Osteoblast (primary cell): ENCODE measurements at regions not wholly inside any gene's neighbourhood (a gene's known extent, or its start where the extent isn't known, plus 50 kb on each side); places are given as distances from the start of the nearest gene placed in this dataset.

Source experiments
- DNase-seq: peaks from one replicate; pipeline ENCODE4 v3.0.0; 2011; ENCODE audit warnings: low spot score, mixed read lengths; ENCODE audit not compliant: insufficient read length; ENCODE audit errors: missing footprints
- H2AFZ ChIP-seq: 2 replicates; pipeline ENCODE4 v1.6.0; 2011; ENCODE audit warnings: mild to moderate bottlenecking, low read length
- H3K27ac ChIP-seq: 2 replicates; pipeline ENCODE4 v1.5.1; 2011; ENCODE audit warnings: mild to moderate bottlenecking, low read depth, low read length, moderate library complexity
- H3K27me3 ChIP-seq: 2 replicates; pipeline ENCODE4 v1.6.0; 2012; ENCODE audit warnings: mild to moderate bottlenecking, control low read depth, inconsistent platforms, low read length, moderate library complexity; ENCODE audit not compliant: insufficient read depth
- H3K36me3 ChIP-seq: 2 replicates; pipeline ENCODE4 v1.5.1; 2011; ENCODE audit warnings: mild to moderate bottlenecking, low read length, control low read depth, moderate library complexity; ENCODE audit not compliant: insufficient read depth
- H3K4me1 ChIP-seq: 2 replicates; pipeline ENCODE4 v1.5.1; 2011; ENCODE audit warnings: mild to moderate bottlenecking, low read length, control low read depth, moderate library complexity; ENCODE audit not compliant: insufficient read depth
- H3K4me2 ChIP-seq: 2 replicates; pipeline ENCODE4 v1.6.0; 2011; ENCODE audit warnings: mild to moderate bottlenecking, low read length; ENCODE audit not compliant: insufficient read depth
- H3K4me3 ChIP-seq: fragments of 200-600 bp; sonication (generic); 3 replicates; pipeline ENCODE4 v1.5.1; 2012; ENCODE audit warnings: mild to moderate bottlenecking, low read length, inconsistent platforms; ENCODE audit not compliant: insufficient read depth
- H3K79me2 ChIP-seq: 2 replicates; pipeline ENCODE4 v1.6.0; 2012; ENCODE audit warnings: mild to moderate bottlenecking, low read length, control low read depth, inconsistent platforms; ENCODE audit not compliant: insufficient read depth
- H3K9me3 ChIP-seq: 2 replicates; pipeline ENCODE4 v1.5.1; 2011; ENCODE audit warnings: low read depth, low read length, control low read depth
- H4K20me1 ChIP-seq: 2 replicates; pipeline ENCODE4 v1.6.0; 2012; ENCODE audit warnings: mild to moderate bottlenecking, low read length, control low read depth; ENCODE audit not compliant: insufficient read depth
- TF ChIP-seq, protein P1 (sequence below): IDR thresholded peaks from 2 replicates; pipeline ENCODE4 v1.5.1; 2011; ENCODE audit warnings: mild to moderate bottlenecking, low read depth, low read length, moderate library complexity; ENCODE audit errors: extremely low read depth

DNA sequence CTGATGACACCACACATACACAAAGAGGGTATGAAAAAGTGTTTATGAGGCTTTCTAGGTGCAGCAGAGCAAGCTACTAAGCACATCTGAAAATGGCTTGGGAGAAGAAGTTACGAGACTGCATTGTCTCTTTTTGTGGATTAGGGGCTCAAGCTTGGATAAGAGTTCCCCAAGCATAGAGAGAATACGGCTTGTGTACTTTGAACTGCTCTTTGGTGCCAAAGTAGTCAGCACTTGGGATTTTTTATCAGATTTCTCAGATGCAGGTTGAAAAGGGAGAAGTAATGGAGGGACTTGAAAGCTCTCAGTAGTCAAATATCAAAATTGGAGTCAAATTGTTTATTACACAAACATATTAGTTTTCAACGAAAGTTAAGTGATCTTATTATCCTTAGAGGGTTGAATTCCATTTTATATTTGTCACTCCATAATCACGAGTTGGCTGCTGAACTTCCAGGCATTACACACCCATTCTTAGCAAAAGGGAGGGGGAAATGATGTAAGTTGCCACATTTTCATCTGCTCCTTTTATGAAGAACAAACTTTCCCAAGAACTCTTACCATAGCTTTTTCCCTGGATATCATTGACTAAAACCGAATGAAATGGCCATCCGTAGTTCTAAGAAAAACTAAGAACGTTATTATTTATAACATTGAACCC, 1904.9 kb downstream of the PCDH7 start:
- Histone ChIP-seq H3K4me1 (no peaks in the 10 kb centered on the region), H2AFZ (no peak overlapping the region), H3K4me2 (no peak overlapping the region), H4K20me1 (no peaks in the 10 kb centered on the region), H3K4me3 (no peak overlapping the region), H3K36me3 (no peaks in the 10 kb centered on the region), H3K27ac (no peak overlapping the region), H3K79me2 (no peaks in the 10 kb centered on the region), H3K9me3 (peaks cover 3% of the 10 kb centered on the region), H3K27me3 (no peaks in the 10 kb centered on the region)
- DNase-seq: no peak
- TF ChIP-seq, protein P1, sequence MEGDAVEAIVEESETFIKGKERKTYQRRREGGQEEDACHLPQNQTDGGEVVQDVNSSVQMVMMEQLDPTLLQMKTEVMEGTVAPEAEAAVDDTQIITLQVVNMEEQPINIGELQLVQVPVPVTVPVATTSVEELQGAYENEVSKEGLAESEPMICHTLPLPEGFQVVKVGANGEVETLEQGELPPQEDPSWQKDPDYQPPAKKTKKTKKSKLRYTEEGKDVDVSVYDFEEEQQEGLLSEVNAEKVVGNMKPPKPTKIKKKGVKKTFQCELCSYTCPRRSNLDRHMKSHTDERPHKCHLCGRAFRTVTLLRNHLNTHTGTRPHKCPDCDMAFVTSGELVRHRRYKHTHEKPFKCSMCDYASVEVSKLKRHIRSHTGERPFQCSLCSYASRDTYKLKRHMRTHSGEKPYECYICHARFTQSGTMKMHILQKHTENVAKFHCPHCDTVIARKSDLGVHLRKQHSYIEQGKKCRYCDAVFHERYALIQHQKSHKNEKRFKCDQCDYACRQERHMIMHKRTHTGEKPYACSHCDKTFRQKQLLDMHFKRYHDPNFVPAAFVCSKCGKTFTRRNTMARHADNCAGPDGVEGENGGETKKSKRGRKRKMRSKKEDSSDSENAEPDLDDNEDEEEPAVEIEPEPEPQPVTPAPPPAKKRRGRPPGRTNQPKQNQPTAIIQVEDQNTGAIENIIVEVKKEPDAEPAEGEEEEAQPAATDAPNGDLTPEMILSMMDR: no peak

DNA sequence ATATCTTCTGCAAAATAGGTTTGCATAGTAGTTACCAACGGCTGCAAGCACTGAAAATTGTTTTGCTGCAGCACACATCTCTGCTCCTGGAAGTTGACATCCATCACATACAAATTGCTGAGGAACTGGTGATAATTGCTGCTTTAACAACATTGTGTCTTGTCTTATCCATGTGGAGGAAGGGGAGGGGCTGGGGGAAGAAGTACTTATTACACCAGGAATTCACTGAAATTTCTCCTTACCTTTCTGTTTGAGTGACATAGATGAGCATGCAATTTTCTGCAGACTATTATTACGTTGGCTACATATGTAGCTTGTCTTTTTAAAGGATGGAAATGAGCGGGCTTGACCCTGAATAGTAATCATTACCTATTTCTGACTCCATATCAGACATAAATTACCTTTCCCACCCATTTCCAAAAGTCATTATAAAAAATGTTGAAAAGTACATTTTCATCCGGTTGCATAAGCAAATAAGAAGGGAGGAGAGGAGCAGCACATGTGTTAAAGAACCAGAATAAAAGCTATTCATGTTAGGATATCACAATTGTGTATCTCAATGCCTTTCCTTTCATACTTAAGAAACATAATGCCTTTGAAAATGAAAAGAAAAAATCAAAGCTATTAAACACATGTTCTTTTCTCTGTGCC, 1905.6 kb downstream of the PCDH7 start:
- Histone ChIP-seq H3K4me2 (no peak overlapping the region), H4K20me1 (no peaks in the 10 kb centered on the region), H2AFZ (no peak overlapping the region), H3K36me3 (no peaks in the 10 kb centered on the region), H3K27me3 (no peaks in the 10 kb centered on the region), H3K27ac (no peak overlapping the region), H3K4me1 (no peaks in the 10 kb centered on the region), H3K4me3 (no peak overlapping the region), H3K79me2 (no peaks in the 10 kb centered on the region), H3K9me3 (peaks cover 3% of the 10 kb centered on the region)
- TF ChIP-seq, protein P1: no peak
- no peak for DNase-seq

DNA sequence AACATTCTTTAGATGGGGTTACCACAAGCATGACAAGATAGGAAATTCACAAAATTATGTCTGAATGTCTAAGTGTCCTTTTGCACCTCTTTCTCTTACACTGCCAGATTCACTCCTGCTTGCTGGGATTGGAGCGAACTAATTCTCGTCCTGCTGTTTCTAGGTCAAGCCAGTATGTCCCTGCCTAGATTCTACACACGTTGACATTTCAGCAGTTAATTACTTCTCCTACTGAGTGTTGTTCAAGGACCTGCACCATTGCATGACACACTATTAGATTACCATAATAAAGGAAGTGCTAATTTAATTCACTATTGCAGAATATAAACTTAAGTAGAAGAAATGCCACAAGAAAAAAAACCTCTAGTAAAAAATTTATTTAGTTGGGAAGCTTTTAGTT, 1911.7 kb downstream of the PCDH7 start:
- no peak overlapping the region for H3K27ac ChIP-seq

DNA sequence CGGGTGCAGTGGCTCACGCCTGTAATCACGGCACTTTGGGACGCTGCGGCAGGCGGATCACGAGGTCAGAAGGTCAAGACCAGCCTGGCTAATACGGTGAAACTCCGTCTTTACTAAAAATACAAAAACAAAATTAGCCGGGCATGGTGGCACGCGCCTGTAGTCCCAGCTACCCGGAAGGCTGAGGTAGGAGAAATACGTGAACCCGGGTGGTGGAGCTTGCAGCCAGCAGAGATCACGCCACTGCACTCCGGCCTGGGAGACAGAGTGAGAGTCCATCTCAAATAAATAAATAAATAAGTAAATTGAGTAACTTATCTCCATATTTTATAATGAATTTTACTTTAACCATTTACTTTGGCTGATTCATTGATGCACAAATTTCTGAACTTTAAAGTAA, 1913.3 kb downstream of the PCDH7 start:
- DNase-seq: no peak
- no peak overlapping the region for H3K4me3 ChIP-seq
- H3K9me3 ChIP-seq: no peaks in the 10 kb centered on the region
- TF ChIP-seq, protein P1: no peak
- H3K27me3 ChIP-seq: no peaks in the 10 kb centered on the region
- no peak overlapping the region for H3K4me2 ChIP-seq
- H2AFZ ChIP-seq: no peak overlapping the region
- H3K4me1 ChIP-seq: no peaks in the 10 kb centered on the region
- H3K36me3 ChIP-seq: no peaks in the 10 kb centered on the region
- H4K20me1 ChIP-seq: no peaks in the 10 kb centered on the region
- no peaks in the 10 kb centered on the region for H3K79me2 ChIP-seq
- no peak overlapping the region for H3K27ac ChIP-seq

More for the DNA sequence above, 1911.7 kb downstream of the PCDH7 start:
- Histone ChIP-seq H4K20me1 (no peaks in the 10 kb centered on the region), H3K27me3 (no peaks in the 10 kb centered on the region), H3K4me1 (no peaks in the 10 kb centered on the region), H3K79me2 (no peaks in the 10 kb centered on the region), H3K4me3 (no peak overlapping the region), H2AFZ (no peak overlapping the region), H3K9me3 (peaks cover 3% of the 10 kb centered on the region), H3K4me2 (no peak overlapping the region), H3K36me3 (no peaks in the 10 kb centered on the region)
- TF ChIP-seq, protein P1: no peak
- no peak for DNase-seq
